Trophoblast cell (in vitro differentiated cells and primary cell): ENCODE measurements at regions not wholly inside any gene's neighbourhood (a gene's known extent, or its start where the extent isn't known, plus 50 kb on each side); places are given as distances from the start of the nearest gene placed in this dataset.
A peak's percentile ranks its signal among the peaks of the same experiment; 100 is the strongest.

Experiments used
- DNase-seq, 2 donors: peaks; one replicate each; pipeline ENCODE4 v3.0.0-alpha.2; 2016
- H2AFZ ChIP-seq: 2 replicates; pipeline ENCODE4 v1.6.1; 2013; ENCODE audit warnings: low read length, moderate library complexity, mild to moderate bottlenecking; ENCODE audit not compliant: insufficient read depth, poor library complexity
- H2AK5ac ChIP-seq: 2 replicates; pipeline ENCODE4 v1.6.1; 2013; ENCODE audit warnings: mild to moderate bottlenecking, low read length
- H2BK120ac ChIP-seq: 2 replicates; pipeline ENCODE4 v1.6.1; 2013; ENCODE audit warnings: low read length, mild to moderate bottlenecking, moderate library complexity; ENCODE audit not compliant: insufficient read depth, poor library complexity
- H2BK12ac ChIP-seq: 2 replicates; pipeline ENCODE4 v1.6.1; 2013; ENCODE audit warnings: mild to moderate bottlenecking, low read length, moderate library complexity
- H2BK5ac ChIP-seq: 2 replicates; pipeline ENCODE4 v1.6.1; 2013; ENCODE audit warnings: low read length, low read depth, moderate library complexity, mild to moderate bottlenecking; ENCODE audit not compliant: poor library complexity
- H3K14ac ChIP-seq: 2 replicates; pipeline ENCODE4 v1.6.1; 2013; ENCODE audit warnings: mild to moderate bottlenecking, low read length
- H3K18ac ChIP-seq: 2 replicates; pipeline ENCODE4 v1.6.1; 2013; ENCODE audit warnings: mild to moderate bottlenecking, low read length
- H3K23ac ChIP-seq: 2 replicates; pipeline ENCODE4 v1.6.1; 2013; ENCODE audit warnings: low read length
- H3K27ac ChIP-seq: 2 replicates; pipeline ENCODE4 v1.5.1; 2013; ENCODE audit warnings: low read depth, mild to moderate bottlenecking, inconsistent platforms, low read length, moderate library complexity
- H3K27me3 ChIP-seq: 2 replicates; pipeline ENCODE4 v1.6.1; 2013; ENCODE audit warnings: inconsistent platforms, mild to moderate bottlenecking, low read length, moderate library complexity; ENCODE audit not compliant: insufficient read depth
- H3K36me3 ChIP-seq, 2 experiments: 1 replicate in 1 of 2; 2 replicates in 1 of 2; pipeline ENCODE4 v1.6.1; 2013; ENCODE audit warnings: low read length in 2 of 2, mild to moderate bottlenecking in 2 of 2, moderate library complexity in 1 of 2; ENCODE audit not compliant: insufficient read depth in 2 of 2, control insufficient read depth in 1 of 2
- H3K4ac ChIP-seq: 2 replicates; pipeline ENCODE4 v1.6.1; 2013; ENCODE audit warnings: low read depth, mild to moderate bottlenecking, low read length, moderate library complexity
- H3K4me1 ChIP-seq, 2 experiments: 1 replicate in 1 of 2; 2 replicates in 1 of 2; pipeline ENCODE4 v1.6.1; 2013; ENCODE audit warnings: low read length in 2 of 2, mild to moderate bottlenecking in 2 of 2, moderate library complexity in 1 of 2; ENCODE audit not compliant: insufficient read depth in 2 of 2, control insufficient read depth in 1 of 2
- H3K4me2 ChIP-seq: 2 replicates; pipeline ENCODE4 v1.6.1; 2013; ENCODE audit warnings: inconsistent platforms, mild to moderate bottlenecking, low read length, moderate library complexity
- H3K4me3 ChIP-seq: 2 replicates; pipeline ENCODE4 v1.5.1; 2013; ENCODE audit warnings: mild to moderate bottlenecking, low read depth, low read length, inconsistent platforms
- H3K79me1 ChIP-seq: one replicate; pipeline ENCODE4 v1.6.1; 2013; ENCODE audit warnings: low read length
- H3K79me2 ChIP-seq: 2 replicates; pipeline ENCODE4 v1.6.1; 2013; ENCODE audit warnings: low read length, mild to moderate bottlenecking; ENCODE audit not compliant: control insufficient read depth, insufficient read depth, poor library complexity
- H3K9ac ChIP-seq: 2 replicates; pipeline ENCODE4 v1.6.1; 2013; ENCODE audit warnings: mild to moderate bottlenecking, low read length
- H3K9me3 ChIP-seq: 2 replicates; pipeline ENCODE4 v1.6.1; 2013; ENCODE audit warnings: low read depth, mild to moderate bottlenecking, control low read depth, inconsistent platforms, low read length; ENCODE audit not compliant: insufficient read depth
- H4K12ac ChIP-seq: 2 replicates; pipeline ENCODE4 v1.6.1; 2013; ENCODE audit warnings: low read depth, mild to moderate bottlenecking, low read length, moderate library complexity
- H4K8ac ChIP-seq: 2 replicates; pipeline ENCODE4 v1.6.1; 2013; ENCODE audit warnings: low read depth, mild to moderate bottlenecking, low read length, moderate library complexity
- H4K91ac ChIP-seq: one replicate; pipeline ENCODE4 v1.6.1; 2013; ENCODE audit warnings: low read depth, mild to moderate bottlenecking, low read length, moderate library complexity
- WGBS: extraction: QIAGEN DNeasy Blood & Tissue Kit; methylation state at CpG from one replicate; pipeline ENCODE4 v1.1.7; 2013; ENCODE audit warnings: missing lambda C conversion rate; ENCODE audit not compliant: insufficient read length, insufficient coverage; ENCODE audit errors: extremely low coverage; 5-methylcytosine and 5-hydroxymethylcytosine counted together

GRCh38 chr3:67906261-67906660 is 251.8 kb upstream of the SUCLG2 start:
- no peak overlapping the region for H3K27ac ChIP-seq
- no peak overlapping the region for H3K18ac ChIP-seq
- no peak overlapping the region for H2BK120ac ChIP-seq
- H3K4me2 ChIP-seq, result no peak overlapping the region
- no peak overlapping the region for H3K14ac ChIP-seq
- no peaks in the 10 kb centered on the region for H3K79me1 ChIP-seq
- H4K91ac ChIP-seq, result no peak overlapping the region
- no peaks in the 10 kb centered on the region for H3K9me3 ChIP-seq
- H2BK12ac ChIP-seq, result no peak overlapping the region
- no peak overlapping the region for H2BK5ac ChIP-seq
- no peak overlapping the region for H2AFZ ChIP-seq
- no peak overlapping the region for H2AK5ac ChIP-seq
- no peak for DNase-seq
- no peak overlapping the region for H4K8ac ChIP-seq
- WGBS, result no CpG with 5 or more reads among the region's 4 CpGs
- no peaks in the 10 kb centered on the region for H3K4me1 ChIP-seq
- no peak overlapping the region for H3K4me3 ChIP-seq
- H3K79me2 ChIP-seq, result no peaks in the 10 kb centered on the region
- no peak overlapping the region for H3K4ac ChIP-seq
- no peaks in the 10 kb centered on the region for H3K36me3 ChIP-seq
- H3K27me3 ChIP-seq, result no peaks in the 10 kb centered on the region
- no peak overlapping the region for H4K12ac ChIP-seq
- no peak overlapping the region for H3K23ac ChIP-seq
- no peak overlapping the region for H3K9ac ChIP-seq

DNA sequence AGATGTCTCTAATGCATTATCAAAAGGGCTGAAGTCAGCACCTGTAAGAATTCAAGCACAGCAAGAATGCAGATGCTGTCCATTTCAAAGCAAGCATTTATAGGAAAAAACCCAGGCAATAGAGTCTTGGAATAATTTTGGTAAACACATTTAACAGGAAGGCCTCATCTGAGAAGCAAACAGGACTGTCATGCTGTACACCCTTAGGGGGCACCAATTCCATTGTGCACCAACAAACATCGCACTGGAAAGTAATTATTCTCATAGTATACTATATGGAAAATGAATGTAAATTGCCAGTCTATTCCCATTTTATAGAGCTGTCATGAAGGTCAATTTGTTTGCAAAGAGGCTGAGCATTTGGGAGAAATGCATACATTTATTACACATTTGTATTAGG is 247.3 kb upstream of the SUCLG2 start:
- Histone ChIP-seq H3K4me1 (no peaks in the 10 kb centered on the region), H3K4ac (no peak overlapping the region), H2BK12ac (no peak overlapping the region), H2AFZ (no peak overlapping the region), H4K12ac (no peak overlapping the region), H3K27me3 (no peaks in the 10 kb centered on the region), H3K18ac (no peak overlapping the region), H3K27ac (no peak overlapping the region), H2AK5ac (no peak overlapping the region), H4K8ac (no peak overlapping the region), H2BK120ac (no peak overlapping the region), H2BK5ac (no peak overlapping the region), H3K23ac (no peak overlapping the region), H3K4me2 (no peak overlapping the region), H3K79me1 (no peaks in the 10 kb centered on the region), H3K4me3 (no peak overlapping the region), H3K79me2 (no peaks in the 10 kb centered on the region), H3K36me3 (no peaks in the 10 kb centered on the region), H3K9me3 (no peaks in the 10 kb centered on the region), H3K14ac (no peak overlapping the region), H3K9ac (no peak overlapping the region), H4K91ac (no peak overlapping the region)
- WGBS, result no CpG with 5 or more reads among the region's 1 CpG
- peak in 1 of 2 donors; percentile 34 for DNase-seq

- Histone ChIP-seq H3K4ac (no peak overlapping the region), H3K27me3 (no peaks in the 10 kb centered on the region), H3K14ac (no peak overlapping the region), H3K18ac (no peak overlapping the region), H3K27ac (no peak overlapping the region), H3K9ac (no peak overlapping the region), H2BK12ac (no peak overlapping the region), H3K23ac (no peak overlapping the region), H3K79me1 (no peaks in the 10 kb centered on the region), H4K91ac (no peak overlapping the region), H3K4me1 (no peaks in the 10 kb centered on the region), H2AK5ac (no peak overlapping the region), H2BK120ac (no peak overlapping the region), H3K4me2 (no peak overlapping the region), H2AFZ (no peak overlapping the region), H4K8ac (no peak overlapping the region), H2BK5ac (no peak overlapping the region), H3K9me3 (no peaks in the 10 kb centered on the region), H4K12ac (no peak overlapping the region), H3K36me3 (no peaks in the 10 kb centered on the region), H3K4me3 (no peak overlapping the region), H3K79me2 (no peaks in the 10 kb centered on the region)
- no peak for DNase-seq
- WGBS, result no CpG with 5 or more reads among the region's 1 CpG
Observed at GRCh38 chr3:67898916-67899315, 244.5 kb upstream of the SUCLG2 start.

DNA sequence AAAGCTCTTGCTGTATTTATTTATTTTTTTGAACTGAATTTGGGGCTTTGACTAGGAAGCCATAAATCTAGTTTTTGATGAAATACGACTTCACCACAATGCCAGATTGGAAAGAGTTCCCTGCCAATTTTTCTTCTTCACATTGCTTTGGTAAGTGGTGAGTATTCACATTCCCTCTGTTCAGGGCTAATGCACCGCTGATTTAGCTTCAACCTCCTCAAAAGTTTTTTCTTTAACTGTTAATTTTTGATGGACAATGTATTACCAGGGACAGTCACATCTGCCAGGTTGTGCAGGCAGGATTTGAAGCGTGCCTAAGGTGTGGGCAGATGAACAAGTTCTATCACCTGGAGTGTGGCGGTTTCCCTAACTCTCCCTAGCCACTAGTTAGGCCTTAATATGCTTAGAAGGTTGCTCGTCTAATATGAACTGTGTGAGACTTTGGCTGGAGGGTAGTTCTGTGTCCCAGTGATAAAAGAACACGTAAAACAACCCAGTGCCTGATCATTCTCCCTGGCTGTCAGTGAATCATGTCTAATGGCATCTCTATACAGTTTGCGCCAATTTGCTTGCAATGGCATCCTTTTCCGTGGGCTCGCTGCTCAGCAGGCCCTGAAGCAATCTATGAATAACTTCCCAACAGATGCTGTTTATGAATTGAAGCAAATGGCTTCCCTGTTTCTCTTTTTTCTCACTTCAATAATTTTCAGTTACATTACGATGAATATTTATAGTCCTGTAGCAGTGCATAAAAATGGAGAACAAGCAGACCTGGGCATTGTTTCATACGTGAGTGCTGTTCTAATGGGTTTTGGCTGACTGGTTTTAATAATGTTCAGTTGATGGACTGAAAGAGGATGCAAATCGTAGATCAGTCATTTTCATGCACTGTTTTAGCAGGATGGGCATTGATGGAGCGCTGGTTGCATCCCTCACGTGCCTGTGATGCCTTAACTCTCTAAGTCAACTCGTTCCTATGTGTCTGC is 243.2 kb upstream of the SUCLG2 start:
- no peak overlapping the region for H2AK5ac ChIP-seq
- H3K4ac ChIP-seq, result no peak overlapping the region
- no peak overlapping the region for H3K23ac ChIP-seq
- H2BK5ac ChIP-seq, result no peak overlapping the region
- no peak overlapping the region for H3K27ac ChIP-seq
- no peak overlapping the region for H4K91ac ChIP-seq
- H3K4me2 ChIP-seq, result no peak overlapping the region
- no peak overlapping the region for H2BK120ac ChIP-seq
- no peaks in the 10 kb centered on the region for H3K9me3 ChIP-seq
- H3K18ac ChIP-seq, result no peak overlapping the region
- no peak overlapping the region for H2BK12ac ChIP-seq
- H3K36me3 ChIP-seq, result no peaks in the 10 kb centered on the region
- no peaks in the 10 kb centered on the region for H3K27me3 ChIP-seq
- H3K79me1 ChIP-seq, result no peaks in the 10 kb centered on the region
- WGBS, result no CpG with 5 or more reads among the region's 15 CpGs
- no peak overlapping the region for H4K8ac ChIP-seq
- H3K79me2 ChIP-seq, result no peaks in the 10 kb centered on the region
- H2AFZ ChIP-seq, result no peak overlapping the region
- no peak overlapping the region for H3K4me3 ChIP-seq
- no peaks in the 10 kb centered on the region for H3K4me1 ChIP-seq
- H3K14ac ChIP-seq, result no peak overlapping the region
- no peak for DNase-seq
- H3K9ac ChIP-seq, result no peak overlapping the region
- no peak overlapping the region for H4K12ac ChIP-seq
